Endothelial cell of umbilical vein (primary cell): ENCODE measurements at regions not wholly inside any gene's neighbourhood (a gene's known extent, or its start where the extent isn't known, plus 50 kb on each side); places are given as distances from the start of the nearest gene placed in this dataset.

ENCODE experiments used
- BruUV-seq: library from RNA; stranded (reverse); fragments of 400-500 nt; replicated peaks from 2 replicates; lab custom pipeline; 2021; lab: Mats Ljungman, UMichigan
- CTCF ChIA-PET: fragments of 300-600, 350-600 bp; sonication (Branson Sonifier 250); formaldehyde crosslinking; loops from one replicate; lab custom pipeline; 2021; ENCODE audit warnings: antibody characterized with exemption, inconsistent platforms; lab: Charles Lee
- POLR2A ChIA-PET: fragments of 300-600, 350-600 bp; sonication (Branson Sonifier 250); formaldehyde crosslinking; loops from one replicate; lab custom pipeline; 2021; ENCODE audit warnings: antibody characterized with exemption, inconsistent platforms; lab: Charles Lee
- DNase-seq: peaks from one replicate; pipeline ENCODE4 v3.0.0-alpha.2; 2011; ENCODE audit warnings: low read depth, low spot score
- FAIRE-seq: peaks from 2 replicates; lab custom pipeline; 2011; peaks lifted over from hg19 to GRCh38; lab: Jason Lieb, UNC
- H2AFZ ChIP-seq: 2 replicates; pipeline ENCODE4 v1.6.0; 2012; ENCODE audit warnings: low read depth, low read length, control low read depth, inconsistent platforms
- H3K27ac ChIP-seq: 2 replicates; pipeline ENCODE4 v1.5.1; 2011; ENCODE audit warnings: low read depth, mild to moderate bottlenecking, control low read depth, low read length, moderate library complexity; ENCODE audit not compliant: insufficient read depth
- H3K27me3 ChIP-seq, 2 experiments: 2 replicates each; pipeline versions ENCODE4 v1.6.0 to v1.6.1; 2011; ENCODE audit warnings: low read length in 2 of 2, mixed read lengths in 1 of 2; ENCODE audit not compliant: control insufficient read depth in 2 of 2, insufficient read depth in 2 of 2
- H3K36me3 ChIP-seq, 2 experiments: 2 replicates in 1 of 2; 3 replicates in 1 of 2; pipeline ENCODE4 v1.5.1; 2011; ENCODE audit warnings: low read length in 2 of 2, mild to moderate bottlenecking in 1 of 2, moderate library complexity in 1 of 2; ENCODE audit not compliant: control insufficient read depth in 2 of 2, insufficient read depth in 2 of 2; ENCODE audit errors: extremely low read depth in 1 of 2
- H3K4me1 ChIP-seq: 3 replicates; pipeline ENCODE4 v1.5.1; 2011; ENCODE audit warnings: mild to moderate bottlenecking, low read length; ENCODE audit not compliant: control insufficient read depth, insufficient read depth; ENCODE audit errors: extremely low read depth
- H3K4me2 ChIP-seq: 2 replicates; pipeline ENCODE4 v1.6.1; 2011; ENCODE audit warnings: low read length, control low read depth, mixed read lengths; ENCODE audit not compliant: insufficient read depth
- H3K4me3 ChIP-seq, 3 experiments: fragments of 200-600 bp in 1 of 3; sonication (generic), shearing (Covaris generic) in 1 of 3; replicated peaks in 1 of 3; 2 replicates each; pipeline ENCODE4 v1.5.1; 2011 to 2016; ENCODE audit warnings: control low read depth in 3 of 3, low read length in 3 of 3, mild to moderate bottlenecking in 2 of 3, inconsistent platforms in 1 of 3, low read depth in 1 of 3, moderate library complexity in 1 of 3; ENCODE audit not compliant: insufficient read depth in 1 of 3
- H3K79me2 ChIP-seq: 2 replicates; pipeline ENCODE4 v1.6.0; 2012; ENCODE audit warnings: low read length, inconsistent platforms; ENCODE audit not compliant: control insufficient read depth, insufficient read depth
- H3K9ac ChIP-seq: replicated peaks from 2 replicates; pipeline ENCODE3; 2011; ENCODE audit warnings: low read length, control low read depth; ENCODE audit not compliant: insufficient read depth; ENCODE audit errors: extremely low read depth
- H3K9me1 ChIP-seq: replicated peaks from 3 replicates; pipeline ENCODE4 v1.6.0; 2011; ENCODE audit warnings: mild to moderate bottlenecking, low read length; ENCODE audit not compliant: control insufficient read depth, insufficient read depth; ENCODE audit errors: extremely low read depth
- H3K9me3 ChIP-seq: replicated peaks from 2 replicates; pipeline ENCODE4 v1.5.1; 2012; ENCODE audit warnings: low read length, inconsistent platforms; ENCODE audit not compliant: control insufficient read depth, insufficient read depth
- H4K20me1 ChIP-seq: replicated peaks from 2 replicates; pipeline ENCODE3; 2011; ENCODE audit warnings: mild to moderate bottlenecking, low read length; ENCODE audit not compliant: control insufficient read depth, insufficient read depth; ENCODE audit errors: extremely low read depth
- EZH2 ChIP-seq: IDR thresholded peaks from 2 replicates; pipeline ENCODE4 v1.6.1; 2012; ENCODE audit warnings: borderline replicate concordance, low read depth, mild to moderate bottlenecking, moderate library complexity, low read length, inconsistent platforms; ENCODE audit not compliant: severe bottlenecking
- FOS ChIP-seq: IDR thresholded peaks from 2 replicates; pipeline ENCODE4 v1.6.1; 2011; ENCODE audit warnings: mild to moderate bottlenecking, low read length, moderate library complexity, borderline replicate concordance; ENCODE audit not compliant: insufficient read depth
- GATA2 ChIP-seq: IDR thresholded peaks from 2 replicates; pipeline ENCODE4 v1.7.0; 2011; ENCODE audit warnings: low read depth, mild to moderate bottlenecking, moderate library complexity, mixed read lengths, low read length; ENCODE audit not compliant: insufficient read length, insufficient read depth
- JUN ChIP-seq: IDR thresholded peaks from 2 replicates; pipeline ENCODE4 v1.6.1; 2011; ENCODE audit warnings: borderline replicate concordance, low read depth; ENCODE audit not compliant: insufficient read length, insufficient read depth
- MYC ChIP-seq: IDR thresholded peaks from one replicate; pipeline ENCODE4 v1.6.1; 2011; ENCODE audit warnings: mild to moderate bottlenecking, low read depth, low read length
- POLR2A ChIP-seq: IDR thresholded peaks from 2 replicates; pipeline ENCODE4 v1.6.1; 2012; ENCODE audit warnings: low read depth, mild to moderate bottlenecking, control low read depth, low read length
- POLR2AphosphoS5 ChIP-seq: IDR thresholded peaks from 2 replicates; pipeline ENCODE4 v1.6.1; 2012; ENCODE audit warnings: low read depth, mild to moderate bottlenecking, control low read depth, low read length, moderate library complexity; ENCODE audit not compliant: insufficient read depth
- dilution Hi-C: fragments of 300-500 bp; cut with MboI; formaldehyde crosslinking; loops from one replicate; pipeline ENCODE4 v1.15.0; 2019; ENCODE audit warnings: low sequenced_read_pairs; ENCODE audit not compliant: extremely low pct_ligation_motif_present
- intact Hi-C: fragments of 100-400 bp; cut with micrococcal nuclease; formaldehyde crosslinking; loops from one replicate; pipeline ENCODE4 v1.10.0; 2022
- TF ChIP-seq, protein P1 (sequence below), 2 donors: IDR thresholded peaks; 1 replicate in 1 of 2; 2 replicates in 1 of 2; pipeline ENCODE4 v1.5.1; 2011; ENCODE audit warnings: low read length in 2 of 2, mild to moderate bottlenecking in 2 of 2, moderate library complexity in 2 of 2, control low read depth in 1 of 2, inconsistent platforms in 1 of 2, low read depth in 1 of 2; ENCODE audit not compliant: insufficient read depth in 1 of 2; ENCODE audit errors: extremely low read depth in 1 of 2

- no peak for TF ChIP-seq FOS
- TF ChIP-seq JUN, result no peak
- TF ChIP-seq, protein P1, sequence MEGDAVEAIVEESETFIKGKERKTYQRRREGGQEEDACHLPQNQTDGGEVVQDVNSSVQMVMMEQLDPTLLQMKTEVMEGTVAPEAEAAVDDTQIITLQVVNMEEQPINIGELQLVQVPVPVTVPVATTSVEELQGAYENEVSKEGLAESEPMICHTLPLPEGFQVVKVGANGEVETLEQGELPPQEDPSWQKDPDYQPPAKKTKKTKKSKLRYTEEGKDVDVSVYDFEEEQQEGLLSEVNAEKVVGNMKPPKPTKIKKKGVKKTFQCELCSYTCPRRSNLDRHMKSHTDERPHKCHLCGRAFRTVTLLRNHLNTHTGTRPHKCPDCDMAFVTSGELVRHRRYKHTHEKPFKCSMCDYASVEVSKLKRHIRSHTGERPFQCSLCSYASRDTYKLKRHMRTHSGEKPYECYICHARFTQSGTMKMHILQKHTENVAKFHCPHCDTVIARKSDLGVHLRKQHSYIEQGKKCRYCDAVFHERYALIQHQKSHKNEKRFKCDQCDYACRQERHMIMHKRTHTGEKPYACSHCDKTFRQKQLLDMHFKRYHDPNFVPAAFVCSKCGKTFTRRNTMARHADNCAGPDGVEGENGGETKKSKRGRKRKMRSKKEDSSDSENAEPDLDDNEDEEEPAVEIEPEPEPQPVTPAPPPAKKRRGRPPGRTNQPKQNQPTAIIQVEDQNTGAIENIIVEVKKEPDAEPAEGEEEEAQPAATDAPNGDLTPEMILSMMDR (IDR thresholded peaks at IDR 0.05; ENCODE audit: extremely low read depth in 1 of 2, insufficient read depth in 1 of 2, low read depth in 1 of 2, low read length in 2 of 2), result no peak
- TF ChIP-seq POLR2A, result no peak
- TF ChIP-seq EZH2, result no peak
- no peak for TF ChIP-seq POLR2AphosphoS5
- no peak for TF ChIP-seq GATA2
- no peak for TF ChIP-seq MYC
- Histone ChIP-seq H2AFZ (no peak overlapping the region), H3K4me1 (no peaks in the 10 kb centered on the region), H3K9me1 (no peaks in the 10 kb centered on the region), H3K9me3 (no peaks in the 10 kb centered on the region), H4K20me1 (no peaks in the 10 kb centered on the region), H3K27ac (no peak overlapping the region), H3K27me3 (no peaks in the 10 kb centered on the region), H3K9ac (no peak overlapping the region), H3K79me2 (no peaks in the 10 kb centered on the region), H3K36me3 (no peaks in the 10 kb centered on the region), H3K4me2 (no peak overlapping the region), H3K4me3 (no peak overlapping the region)
- POLR2A ChIA-PET, result no interaction called here
- DNase-seq, result no peak
- FAIRE-seq, result no peak
- CTCF ChIA-PET, result no interaction called here
- dilution Hi-C loops, result no loop called here
- no TSS peak for BruUV-seq
- intact Hi-C loops, result no loop called here
Measured at GRCh38 chr3:144893980-144894379, 922.4 kb downstream of the DIPK2A start.
